ENCODE measurements at regions not wholly inside any gene's neighbourhood (a gene's known extent, or its start where the extent isn't known, plus 50 kb on each side); places are given as distances from the start of the nearest gene placed in this dataset.

DNA sequence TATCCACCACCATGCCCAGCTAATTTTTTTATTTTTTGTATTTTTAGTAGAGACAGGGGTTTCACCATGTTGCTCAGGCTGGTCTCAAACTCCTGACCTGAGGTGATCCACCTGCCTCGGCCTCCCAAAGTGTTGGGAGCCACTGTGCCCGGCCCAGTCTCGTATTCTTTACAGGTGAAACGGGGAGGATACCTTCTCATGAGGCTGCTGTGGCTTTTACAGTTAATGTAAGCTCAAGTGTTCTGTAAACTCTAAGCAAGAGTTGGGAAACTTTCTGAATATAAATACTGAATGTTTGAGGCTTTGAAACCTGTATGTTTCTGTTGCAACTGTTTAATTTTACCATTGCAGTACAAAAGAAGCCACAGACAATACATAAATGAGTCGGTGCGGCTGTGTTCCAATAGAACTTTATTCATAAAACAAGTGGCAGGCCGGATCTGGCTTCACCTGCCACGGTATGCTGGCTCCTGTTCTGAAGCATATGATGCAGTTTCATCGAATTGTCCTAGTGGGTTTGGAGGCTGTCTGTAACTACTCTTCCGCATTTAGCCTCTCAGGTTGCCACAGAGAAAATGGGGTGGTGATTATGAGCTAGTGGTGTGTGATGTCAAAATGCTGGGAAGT lies 192.5 kb upstream of the ZFP64 start:
- H3K9me3 ChIP-seq: no peaks in the 10 kb centered on the region
- intact Hi-C loops (cut with DNase I): no loop called here
- H3K4me3 ChIP-seq: no peak overlapping the region
- DNase-seq (ENCODE audit: low spot score in 2 of 2): no peak
- no peak overlapping the region for H3K27ac ChIP-seq
- TF ChIP-seq, protein P1, sequence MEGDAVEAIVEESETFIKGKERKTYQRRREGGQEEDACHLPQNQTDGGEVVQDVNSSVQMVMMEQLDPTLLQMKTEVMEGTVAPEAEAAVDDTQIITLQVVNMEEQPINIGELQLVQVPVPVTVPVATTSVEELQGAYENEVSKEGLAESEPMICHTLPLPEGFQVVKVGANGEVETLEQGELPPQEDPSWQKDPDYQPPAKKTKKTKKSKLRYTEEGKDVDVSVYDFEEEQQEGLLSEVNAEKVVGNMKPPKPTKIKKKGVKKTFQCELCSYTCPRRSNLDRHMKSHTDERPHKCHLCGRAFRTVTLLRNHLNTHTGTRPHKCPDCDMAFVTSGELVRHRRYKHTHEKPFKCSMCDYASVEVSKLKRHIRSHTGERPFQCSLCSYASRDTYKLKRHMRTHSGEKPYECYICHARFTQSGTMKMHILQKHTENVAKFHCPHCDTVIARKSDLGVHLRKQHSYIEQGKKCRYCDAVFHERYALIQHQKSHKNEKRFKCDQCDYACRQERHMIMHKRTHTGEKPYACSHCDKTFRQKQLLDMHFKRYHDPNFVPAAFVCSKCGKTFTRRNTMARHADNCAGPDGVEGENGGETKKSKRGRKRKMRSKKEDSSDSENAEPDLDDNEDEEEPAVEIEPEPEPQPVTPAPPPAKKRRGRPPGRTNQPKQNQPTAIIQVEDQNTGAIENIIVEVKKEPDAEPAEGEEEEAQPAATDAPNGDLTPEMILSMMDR (IDR thresholded peaks at IDR 0.05): no peak
- no peaks in the 10 kb centered on the region for H3K27me3 ChIP-seq
- H3K36me3 ChIP-seq: no peaks in the 10 kb centered on the region
- H3K4me1 ChIP-seq: no peaks in the 10 kb centered on the region

DNA sequence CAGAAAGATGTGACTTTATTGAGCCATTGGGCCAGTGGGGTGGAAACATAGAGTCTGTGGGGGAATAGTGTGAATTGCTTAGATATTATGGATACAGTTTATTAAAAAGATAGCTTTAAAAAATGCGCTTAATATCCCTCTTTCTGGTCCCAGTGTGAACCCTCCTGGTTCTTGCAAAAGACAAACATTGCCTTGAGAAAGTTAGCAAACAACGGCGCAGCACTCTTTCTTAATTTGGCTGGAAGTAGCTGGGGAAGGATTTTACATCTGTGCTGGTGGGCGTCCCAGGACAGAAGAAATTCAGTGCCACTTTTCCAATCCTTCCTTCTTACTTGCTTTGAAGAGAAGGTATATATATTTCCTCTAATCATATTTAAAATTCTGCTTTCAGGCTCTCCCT lies 191.4 kb upstream of the ZFP64 start:
- DNase-seq (ENCODE audit: low spot score in 2 of 2): no peak
- H3K27ac ChIP-seq: no peak overlapping the region
- intact Hi-C loops (cut with DNase I): no loop called here
- no peaks in the 10 kb centered on the region for H3K27me3 ChIP-seq
- no peaks in the 10 kb centered on the region for H3K9me3 ChIP-seq
- TF ChIP-seq, protein P1 (IDR thresholded peaks at IDR 0.05): no peak
- no peaks in the 10 kb centered on the region for H3K36me3 ChIP-seq
- no peaks in the 10 kb centered on the region for H3K4me1 ChIP-seq
- no peak overlapping the region for H3K4me3 ChIP-seq

DNA sequence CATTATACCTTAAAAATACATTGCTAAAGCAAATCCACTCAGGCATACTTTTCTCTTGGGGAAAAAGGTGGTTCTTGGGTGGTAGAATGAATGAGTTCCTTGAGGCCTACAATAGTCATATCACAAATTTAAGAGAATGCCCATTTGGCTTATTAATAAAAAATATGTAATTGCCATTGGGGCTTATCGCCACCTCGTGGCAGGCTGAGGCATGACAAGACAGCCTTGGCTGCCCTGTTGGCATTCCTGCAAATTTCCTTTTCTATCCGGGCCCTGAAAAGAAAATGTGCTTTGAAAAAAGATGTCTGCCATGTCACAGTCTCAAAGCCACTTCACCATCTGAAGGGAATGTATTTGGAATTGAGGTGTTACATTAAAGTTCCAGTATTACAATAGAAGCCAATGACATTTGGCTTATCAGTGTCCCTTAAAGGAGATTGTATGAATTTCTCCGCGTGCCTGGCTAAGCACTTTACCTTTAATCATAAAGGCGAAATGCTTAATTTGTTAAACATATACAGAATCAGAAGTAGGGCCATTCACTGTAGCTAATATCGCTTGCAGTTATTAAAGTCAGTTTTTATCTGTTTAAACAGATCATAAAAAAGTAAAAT lies 188.3 kb upstream of the ZFP64 start:
- Histone ChIP-seq H3K27me3 (no peaks in the 10 kb centered on the region), H3K27ac (no peak overlapping the region), H3K9me3 (no peaks in the 10 kb centered on the region), H3K4me1 (no peaks in the 10 kb centered on the region), H3K4me3 (no peak overlapping the region), H3K36me3 (no peaks in the 10 kb centered on the region)
- TF ChIP-seq, protein P1 (IDR thresholded peaks at IDR 0.05): peak; percentile 20 to 69 (median 62)
- intact Hi-C loops (cut with DNase I): no loop called here
- DNase-seq (ENCODE audit: low spot score in 2 of 2): no peak

DNA sequence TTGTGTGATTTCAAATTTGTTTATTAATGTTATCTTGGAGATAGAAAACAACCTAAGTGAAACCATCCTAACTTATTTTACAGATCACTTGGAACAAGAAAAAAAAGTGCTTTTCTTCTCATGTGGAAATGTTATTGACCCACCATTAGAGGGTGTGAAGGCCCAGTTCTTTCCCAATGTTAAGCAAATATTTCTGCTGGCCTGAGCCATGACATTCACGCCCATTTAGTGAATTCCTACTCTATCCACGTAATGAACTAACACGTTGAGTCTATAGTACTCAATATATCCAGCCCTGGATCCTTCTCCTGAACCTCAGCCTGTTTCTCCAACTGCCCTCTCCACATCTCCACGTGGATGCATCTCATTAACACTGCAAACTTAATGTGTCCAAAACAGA lies 180.6 kb upstream of the ZFP64 start:
- intact Hi-C loops (cut with DNase I): no loop called here
- Histone ChIP-seq H3K4me1 (no peaks in the 10 kb centered on the region), H3K27ac (no peak overlapping the region), H3K36me3 (no peaks in the 10 kb centered on the region), H3K27me3 (no peaks in the 10 kb centered on the region), H3K9me3 (no peaks in the 10 kb centered on the region), H3K4me3 (no peak overlapping the region)
- no peak for DNase-seq (ENCODE audit: low spot score in 2 of 2)
- TF ChIP-seq, protein P1 (IDR thresholded peaks at IDR 0.05): no peak

DNA sequence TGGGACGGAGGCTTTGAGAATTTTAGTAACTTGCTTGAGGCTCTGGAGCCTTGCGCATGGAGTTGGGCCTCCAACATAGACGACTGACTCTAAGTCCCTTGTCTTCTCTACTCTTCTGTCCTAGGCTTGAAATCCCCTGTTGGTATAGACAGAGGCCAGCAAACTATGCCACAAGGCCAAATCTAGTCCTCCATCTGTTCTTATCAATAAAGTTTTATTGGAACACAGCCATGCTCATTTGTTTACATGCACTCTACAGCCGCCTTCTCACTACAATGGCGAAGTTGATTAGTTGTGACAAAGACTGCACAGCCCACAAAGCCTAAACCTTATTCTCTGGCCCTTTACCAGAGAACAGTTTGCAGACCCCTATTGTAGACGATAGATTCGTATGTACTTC lies 174.1 kb upstream of the ZFP64 start:
- no peaks in the 10 kb centered on the region for H3K4me1 ChIP-seq
- intact Hi-C loops (cut with DNase I): no loop called here
- H3K27me3 ChIP-seq: no peaks in the 10 kb centered on the region
- no peak overlapping the region for H3K27ac ChIP-seq
- no peaks in the 10 kb centered on the region for H3K36me3 ChIP-seq
- H3K9me3 ChIP-seq: no peaks in the 10 kb centered on the region
- no peak overlapping the region for H3K4me3 ChIP-seq
- TF ChIP-seq, protein P1 (IDR thresholded peaks at IDR 0.05): no peak
- DNase-seq (ENCODE audit: low spot score in 2 of 2): no peak

Data from ascending aorta (tissue), 2 donors.